ENCODE measurements at regions not wholly inside any gene's neighbourhood (a gene's known extent, or its start where the extent isn't known, plus 50 kb on each side); places are given as distances from the start of the nearest gene placed in this dataset.
A peak's percentile ranks its signal among the peaks of the same experiment; 100 is the strongest.
"Not testable (repeated sequence)": the region's sequence is repeated elsewhere in the genome, so short reads cannot be mapped to it uniquely, and the experiment has no call there.

DNA sequence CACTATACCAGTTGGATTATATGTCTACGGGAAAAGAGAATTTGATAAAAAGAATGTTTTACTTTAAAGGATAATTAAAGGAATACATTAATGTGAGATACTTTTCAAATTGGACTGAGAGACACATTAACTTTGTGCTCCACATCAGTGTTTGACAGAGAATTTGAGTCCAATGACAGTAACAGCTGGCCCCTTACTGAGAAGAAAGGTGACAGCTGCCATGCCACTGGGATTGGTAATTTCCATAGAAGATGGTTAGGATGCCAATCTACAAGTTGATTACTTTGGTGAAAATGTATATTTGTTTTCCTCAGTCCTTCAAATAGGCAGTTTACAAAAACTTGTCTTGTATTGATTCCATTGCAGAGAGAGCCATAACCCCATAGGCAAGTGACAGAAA, 578.4 kb downstream of the SLCO4C1 start:
- Histone ChIP-seq H3K27me3 (ENCODE audit: control insufficient read depth, insufficient read depth, low read length, poor library complexity, severe bottlenecking) (no peaks in the 10 kb centered on the region), H3K9me3 (ENCODE audit: control insufficient read depth, low read length) (no peaks in the 10 kb centered on the region), H3K36me3 (ENCODE audit: control insufficient read depth, insufficient read depth, low read length) (no peaks in the 10 kb centered on the region), H3K27ac (ENCODE audit: insufficient read depth, low read depth, low read length, poor library complexity, severe bottlenecking) (no peak overlapping the region), H3K4me3 (ENCODE audit: insufficient read depth, low read depth, low read length) (no peak overlapping the region), H3K4me1 (ENCODE audit: control insufficient read depth, insufficient read depth, low read length) (peaks cover 4% of the 10 kb centered on the region)
- 100% methylated on average over 1 of the region's 1 CpG; no CpG with 5 or more reads in 1 of the 2 experiments for WGBS, 2 experiments

DNA sequence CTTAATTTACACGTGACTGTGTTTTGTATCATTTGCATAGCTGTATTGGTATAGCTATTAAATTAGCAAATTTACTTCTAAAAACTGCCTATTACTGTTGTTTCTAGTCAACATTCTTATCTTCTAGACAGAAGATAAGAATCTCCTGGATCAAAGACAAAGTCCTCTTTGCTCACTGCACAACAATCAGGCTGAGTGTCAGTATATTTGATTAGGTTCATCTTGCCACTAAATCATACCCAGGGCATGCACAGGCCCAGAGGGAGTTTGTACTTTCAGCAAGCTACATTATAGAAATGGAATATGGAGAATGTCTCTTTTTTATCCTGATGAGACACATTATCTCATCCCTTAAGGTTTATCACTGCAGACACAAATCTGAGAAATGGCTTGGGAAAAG, 579.1 kb downstream of the SLCO4C1 start:
- Histone ChIP-seq H3K4me1 (ENCODE audit: control insufficient read depth, insufficient read depth, low read length) (no peaks in the 10 kb centered on the region), H3K9me3 (ENCODE audit: control insufficient read depth, low read length) (no peaks in the 10 kb centered on the region), H3K27me3 (ENCODE audit: control insufficient read depth, insufficient read depth, low read length, poor library complexity, severe bottlenecking) (no peaks in the 10 kb centered on the region), H3K4me3 (ENCODE audit: insufficient read depth, low read depth, low read length) (no peak overlapping the region), H3K27ac (ENCODE audit: insufficient read depth, low read depth, low read length, poor library complexity, severe bottlenecking) (no peak overlapping the region), H3K36me3 (ENCODE audit: control insufficient read depth, insufficient read depth, low read length) (no peaks in the 10 kb centered on the region)
- WGBS, 2 experiments = no CpG with 5 or more reads among the region's 1 CpG

DNA sequence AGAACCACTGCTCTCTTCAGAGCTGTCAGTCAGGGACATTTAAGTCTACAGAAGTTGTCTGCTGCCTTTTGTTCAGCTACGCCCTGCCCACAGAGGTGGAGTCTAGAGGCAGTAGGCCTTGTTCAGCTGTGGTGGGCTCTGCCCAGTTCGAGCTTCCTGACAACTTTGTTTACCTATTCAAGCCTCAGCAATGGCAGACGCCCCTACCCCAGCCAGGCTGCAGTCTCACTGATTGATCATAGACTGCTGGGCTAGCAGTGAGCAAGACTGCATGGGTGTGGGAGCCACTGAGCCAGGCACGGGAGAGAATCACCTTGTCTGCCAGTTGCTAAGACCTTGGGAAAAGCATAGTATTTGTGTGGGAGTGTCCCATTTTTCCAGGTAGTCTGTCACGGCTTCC, 580.3 kb downstream of the SLCO4C1 start:
- H3K9me3 ChIP-seq (ENCODE audit: control insufficient read depth, low read length); H3K36me3 ChIP-seq (ENCODE audit: control insufficient read depth, insufficient read depth, low read length); H3K4me3 ChIP-seq (ENCODE audit: insufficient read depth, low read depth, low read length); H3K27ac ChIP-seq (ENCODE audit: insufficient read depth, low read depth, low read length, poor library complexity, severe bottlenecking); H3K4me1 ChIP-seq (ENCODE audit: control insufficient read depth, insufficient read depth, low read length); H3K27me3 ChIP-seq (ENCODE audit: control insufficient read depth, insufficient read depth, low read length, poor library complexity, severe bottlenecking): not testable (repeated sequence)
- WGBS, 2 experiments = 80 to 82% methylated on average over 5 of the region's 5 CpGs

DNA sequence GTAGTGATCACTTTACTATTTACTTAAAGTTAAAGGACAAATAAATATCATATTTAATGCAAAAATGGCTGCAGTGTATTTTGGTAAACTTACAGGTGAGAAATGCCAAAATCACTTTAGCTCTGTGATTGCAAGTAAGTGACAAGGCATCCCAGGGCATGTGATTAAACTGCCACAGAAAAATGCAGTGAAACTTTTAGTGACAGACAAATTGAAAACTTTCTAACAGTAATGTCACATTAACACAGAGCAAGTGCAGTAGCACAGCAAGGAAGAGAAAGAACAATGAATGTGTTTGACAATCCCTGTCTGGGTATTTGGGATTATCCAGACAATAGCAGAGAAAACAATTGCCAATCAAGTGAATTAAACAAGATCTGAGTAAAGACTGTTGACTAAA, 606.8 kb downstream of the SLCO4C1 start:
- Histone ChIP-seq H3K4me3 (ENCODE audit: insufficient read depth, low read depth, low read length) (no peak overlapping the region), H3K36me3 (ENCODE audit: control insufficient read depth, insufficient read depth, low read length) (no peaks in the 10 kb centered on the region), H3K4me1 (ENCODE audit: control insufficient read depth, insufficient read depth, low read length) (no peaks in the 10 kb centered on the region), H3K27ac (ENCODE audit: insufficient read depth, low read depth, low read length, poor library complexity, severe bottlenecking) (no peak overlapping the region), H3K27me3 (ENCODE audit: control insufficient read depth, insufficient read depth, low read length, poor library complexity, severe bottlenecking) (no peaks in the 10 kb centered on the region), H3K9me3 (ENCODE audit: control insufficient read depth, low read length) (no peaks in the 10 kb centered on the region)

DNA sequence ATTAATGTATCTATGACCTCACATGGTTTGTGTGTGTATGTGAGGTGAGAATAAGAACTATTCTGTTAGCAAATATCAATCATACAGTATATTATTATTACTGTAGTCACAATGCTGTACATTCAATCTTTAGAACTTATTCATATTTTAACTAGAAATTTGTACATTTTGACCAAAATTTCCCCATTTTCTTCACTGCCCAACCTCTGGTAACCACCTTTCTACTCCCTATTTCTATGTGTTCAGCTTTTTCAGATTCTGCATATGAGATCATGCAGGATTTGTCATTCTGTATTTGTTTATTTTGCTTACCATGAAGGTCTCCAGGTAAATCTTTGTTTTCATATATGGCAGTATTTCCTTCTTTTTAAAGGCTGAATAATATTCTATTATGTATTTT, 607.9 kb downstream of the SLCO4C1 start:
- Histone ChIP-seq H3K27me3 (ENCODE audit: control insufficient read depth, insufficient read depth, low read length, poor library complexity, severe bottlenecking) (no peaks in the 10 kb centered on the region), H3K4me3 (ENCODE audit: insufficient read depth, low read depth, low read length) (no peak overlapping the region), H3K36me3 (ENCODE audit: control insufficient read depth, insufficient read depth, low read length) (no peaks in the 10 kb centered on the region), H3K27ac (ENCODE audit: insufficient read depth, low read depth, low read length, poor library complexity, severe bottlenecking) (no peak overlapping the region), H3K9me3 (ENCODE audit: control insufficient read depth, low read length) (no peaks in the 10 kb centered on the region), H3K4me1 (ENCODE audit: control insufficient read depth, insufficient read depth, low read length) (no peaks in the 10 kb centered on the region)

DNA sequence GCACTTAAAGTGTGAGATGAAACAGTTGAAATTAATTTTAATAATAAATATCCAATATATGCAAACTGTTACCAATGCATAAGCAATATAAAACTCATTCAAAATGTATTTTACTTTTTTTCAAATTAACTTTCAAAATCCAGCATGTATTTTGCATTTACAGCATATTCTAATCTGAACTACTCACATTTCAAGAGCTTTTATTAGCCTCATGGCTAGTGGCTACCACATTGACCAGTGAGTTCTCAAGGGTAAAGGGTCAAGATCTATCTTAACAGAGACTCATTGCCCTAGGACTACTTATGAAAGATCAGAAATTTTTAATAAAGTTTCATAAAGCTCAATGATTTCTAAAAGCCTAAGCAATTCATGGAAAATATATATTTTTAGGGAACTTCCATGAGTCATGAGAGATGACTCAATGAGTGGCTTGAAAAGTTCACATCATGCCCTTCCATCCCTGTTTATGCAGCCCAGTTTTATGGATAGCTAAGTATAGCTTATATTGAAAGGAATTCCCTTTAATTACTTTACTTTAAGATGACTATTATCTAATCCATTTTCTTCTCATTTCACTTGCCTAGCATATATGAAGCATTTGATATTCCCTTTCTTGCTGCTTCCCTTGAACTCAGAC, 608.6 kb downstream of the SLCO4C1 start:
- H3K4me3 ChIP-seq (ENCODE audit: insufficient read depth, low read depth, low read length) = no peak overlapping the region

DNA sequence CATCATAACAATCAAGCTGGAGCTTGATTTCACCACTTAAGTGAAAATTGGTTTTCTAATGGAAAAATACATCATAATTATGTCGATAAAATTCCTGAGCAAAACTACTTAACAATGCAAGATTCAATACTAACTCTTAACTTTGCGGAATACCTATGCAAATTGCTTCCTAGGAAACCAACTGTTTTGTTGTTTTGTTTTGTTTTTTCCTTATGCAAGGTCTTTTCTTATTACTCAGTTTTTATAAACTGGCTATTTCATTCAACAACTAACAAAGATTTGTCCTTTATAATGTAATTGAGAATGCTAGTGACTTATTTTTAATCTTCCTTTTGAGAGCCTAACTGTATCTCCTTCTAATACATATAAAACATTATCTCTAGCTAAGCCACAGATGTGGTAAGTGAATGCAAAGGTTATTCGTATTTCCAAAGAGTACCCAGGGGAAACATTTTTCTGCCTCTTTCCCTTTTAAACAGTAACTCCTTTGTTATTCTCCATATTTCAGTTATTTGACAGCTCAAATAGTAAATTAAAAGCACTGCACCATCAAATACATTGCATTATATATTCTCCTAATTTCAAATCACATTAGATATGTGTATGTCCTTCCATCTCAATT, 609.4 kb downstream of the SLCO4C1 start:
- no peak overlapping the region for H3K4me3 ChIP-seq (ENCODE audit: insufficient read depth, low read depth, low read length)

More for the DNA sequence above, 608.6 kb downstream of the SLCO4C1 start:
- no peaks in the 10 kb centered on the region for H3K4me1 ChIP-seq (ENCODE audit: control insufficient read depth, insufficient read depth, low read length)
- no peak overlapping the region for H3K27ac ChIP-seq (ENCODE audit: insufficient read depth, low read depth, low read length, poor library complexity, severe bottlenecking)
- no peaks in the 10 kb centered on the region for H3K9me3 ChIP-seq (ENCODE audit: control insufficient read depth, low read length)
- H3K36me3 ChIP-seq (ENCODE audit: control insufficient read depth, insufficient read depth, low read length) = no peaks in the 10 kb centered on the region
- no peaks in the 10 kb centered on the region for H3K27me3 ChIP-seq (ENCODE audit: control insufficient read depth, insufficient read depth, low read length, poor library complexity, severe bottlenecking)

DNA sequence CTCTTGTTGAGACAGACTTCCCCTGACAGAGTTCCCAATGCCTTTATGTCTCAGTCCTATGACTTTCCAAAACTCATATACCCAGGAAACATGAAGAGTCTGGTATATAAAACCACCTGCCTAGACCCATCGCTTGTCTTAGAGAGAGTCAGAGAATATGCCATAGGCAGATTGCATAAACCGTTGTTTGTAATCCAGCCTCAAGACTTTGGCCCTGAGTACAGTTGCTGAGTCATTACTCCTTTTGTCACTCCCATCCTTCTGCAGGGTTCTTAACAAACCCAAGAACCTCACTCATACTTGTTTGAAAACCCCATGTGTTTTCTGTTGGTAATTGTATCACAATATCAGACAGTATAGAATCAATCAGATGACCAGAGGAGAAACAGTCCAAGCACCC, 616.3 kb downstream of the SLCO4C1 start:
- Histone ChIP-seq H3K27me3 (ENCODE audit: control insufficient read depth, insufficient read depth, low read length, poor library complexity, severe bottlenecking) (no peaks in the 10 kb centered on the region), H3K27ac (ENCODE audit: insufficient read depth, low read depth, low read length, poor library complexity, severe bottlenecking) (no peak overlapping the region), H3K9me3 (ENCODE audit: control insufficient read depth, low read length) (no peaks in the 10 kb centered on the region), H3K36me3 (ENCODE audit: control insufficient read depth, insufficient read depth, low read length) (no peaks in the 10 kb centered on the region), H3K4me1 (ENCODE audit: control insufficient read depth, insufficient read depth, low read length) (no peaks in the 10 kb centered on the region), H3K4me3 (ENCODE audit: insufficient read depth, low read depth, low read length) (no peak overlapping the region)
- WGBS, 2 experiments = 89 to 93% methylated on average over 2 of the region's 2 CpGs

More for the DNA sequence above, 609.4 kb downstream of the SLCO4C1 start:
- no peaks in the 10 kb centered on the region for H3K36me3 ChIP-seq (ENCODE audit: control insufficient read depth, insufficient read depth, low read length)
- no peak overlapping the region for H3K27ac ChIP-seq (ENCODE audit: insufficient read depth, low read depth, low read length, poor library complexity, severe bottlenecking)
- H3K9me3 ChIP-seq (ENCODE audit: control insufficient read depth, low read length) = no peaks in the 10 kb centered on the region
- H3K27me3 ChIP-seq (ENCODE audit: control insufficient read depth, insufficient read depth, low read length, poor library complexity, severe bottlenecking) = no peaks in the 10 kb centered on the region
- no peaks in the 10 kb centered on the region for H3K4me1 ChIP-seq (ENCODE audit: control insufficient read depth, insufficient read depth, low read length)
- 69 to 78% methylated on average over 2 to 3 of the region's 3 CpGs for WGBS, 2 experiments

DNA sequence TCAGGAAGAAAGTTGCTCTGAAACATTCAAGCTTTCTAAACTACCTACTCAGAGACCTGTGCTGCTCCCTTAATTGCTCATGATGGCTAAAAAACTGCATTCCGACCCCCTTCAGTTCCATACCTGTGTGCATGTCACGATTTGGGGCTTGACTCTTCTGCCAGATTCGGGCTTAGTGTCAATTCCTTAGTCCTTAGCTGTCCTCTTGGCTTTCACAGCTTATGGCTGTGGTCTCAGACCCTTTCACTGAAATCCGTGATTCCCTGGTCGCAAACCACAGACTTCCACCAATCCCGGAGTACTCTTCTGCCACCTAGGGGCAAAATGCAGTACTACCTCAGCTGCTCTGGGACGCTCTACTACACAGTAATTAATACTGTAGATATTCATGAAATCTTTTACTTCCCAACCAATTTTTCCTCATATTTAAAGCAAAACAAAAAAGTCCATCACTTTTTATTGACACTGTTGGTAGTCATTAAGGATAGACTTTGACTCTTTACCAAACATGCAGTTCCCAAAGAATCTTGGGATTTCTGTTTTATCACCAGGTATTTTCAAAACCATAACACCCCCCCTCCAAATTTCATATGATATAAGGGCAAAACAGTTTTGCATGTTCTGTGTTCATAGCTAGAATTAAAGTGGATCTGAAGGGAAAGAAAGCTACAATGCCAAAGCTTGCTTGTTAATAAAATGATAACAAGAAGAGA, 617.4 kb downstream of the SLCO4C1 start:
- H3K36me3 ChIP-seq (ENCODE audit: control insufficient read depth, insufficient read depth, low read length) = no peaks in the 10 kb centered on the region
- no peaks in the 10 kb centered on the region for H3K9me3 ChIP-seq (ENCODE audit: control insufficient read depth, low read length)
- peak overlapping the region; percentile 53 for H3K27ac ChIP-seq (ENCODE audit: insufficient read depth, low read depth, low read length, poor library complexity, severe bottlenecking)
- no peaks in the 10 kb centered on the region for H3K27me3 ChIP-seq (ENCODE audit: control insufficient read depth, insufficient read depth, low read length, poor library complexity, severe bottlenecking)
- WGBS, 2 experiments = 16 to 17% methylated on average over 7 of the region's 7 CpGs
- no peaks in the 10 kb centered on the region for H3K4me1 ChIP-seq (ENCODE audit: control insufficient read depth, insufficient read depth, low read length)
- H3K4me3 ChIP-seq (ENCODE audit: insufficient read depth, low read depth, low read length) = no peak overlapping the region

DNA sequence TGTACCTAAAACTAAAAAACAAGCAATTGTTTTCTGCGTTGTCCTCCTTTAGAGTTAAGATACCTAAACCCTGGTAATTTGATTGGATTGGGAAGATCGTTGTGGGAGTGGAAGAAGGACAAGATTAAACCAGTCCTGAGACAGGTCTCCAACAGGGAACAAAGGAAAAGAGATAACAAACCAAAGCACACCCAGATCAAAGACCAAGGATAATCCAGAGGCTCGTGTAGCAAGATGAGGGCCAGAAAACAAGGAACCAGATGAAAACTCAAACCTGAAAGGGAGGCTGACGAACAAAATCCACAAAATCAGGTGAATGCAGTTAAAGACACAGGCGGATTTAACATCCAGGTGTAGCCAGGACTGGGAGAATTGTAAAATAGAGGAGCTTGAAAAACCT, 618.1 kb downstream of the SLCO4C1 start:
- WGBS, 2 experiments = 59 to 71% methylated on average over 4 to 5 of the region's 5 CpGs
- H3K27me3 ChIP-seq (ENCODE audit: control insufficient read depth, insufficient read depth, low read length, poor library complexity, severe bottlenecking) = no peaks in the 10 kb centered on the region
- H3K36me3 ChIP-seq (ENCODE audit: control insufficient read depth, insufficient read depth, low read length) = no peaks in the 10 kb centered on the region
- H3K4me3 ChIP-seq (ENCODE audit: insufficient read depth, low read depth, low read length) = no peak overlapping the region
- H3K4me1 ChIP-seq (ENCODE audit: control insufficient read depth, insufficient read depth, low read length) = no peaks in the 10 kb centered on the region
- no peak overlapping the region for H3K27ac ChIP-seq (ENCODE audit: insufficient read depth, low read depth, low read length, poor library complexity, severe bottlenecking)
- H3K9me3 ChIP-seq (ENCODE audit: control insufficient read depth, low read length) = no peaks in the 10 kb centered on the region

Measured in ectodermal cell (in vitro differentiated cells).